NCI-H2171 treated with DMSO at 0.1 percent for 48 hours (cell line): ENCODE measurements at regions not wholly inside any gene's neighbourhood (a gene's known extent, or its start where the extent isn't known, plus 50 kb on each side); places are given as distances from the start of the nearest gene placed in this dataset.
"Not testable (repeated sequence)": the region's sequence is repeated elsewhere in the genome, so short reads cannot be mapped to it uniquely, and the experiment has no call there.

Experiments used
- DNase-seq: peaks from one replicate; lab custom pipeline; 2025; lab: John Stamatoyannopoulos, UW

DNA sequence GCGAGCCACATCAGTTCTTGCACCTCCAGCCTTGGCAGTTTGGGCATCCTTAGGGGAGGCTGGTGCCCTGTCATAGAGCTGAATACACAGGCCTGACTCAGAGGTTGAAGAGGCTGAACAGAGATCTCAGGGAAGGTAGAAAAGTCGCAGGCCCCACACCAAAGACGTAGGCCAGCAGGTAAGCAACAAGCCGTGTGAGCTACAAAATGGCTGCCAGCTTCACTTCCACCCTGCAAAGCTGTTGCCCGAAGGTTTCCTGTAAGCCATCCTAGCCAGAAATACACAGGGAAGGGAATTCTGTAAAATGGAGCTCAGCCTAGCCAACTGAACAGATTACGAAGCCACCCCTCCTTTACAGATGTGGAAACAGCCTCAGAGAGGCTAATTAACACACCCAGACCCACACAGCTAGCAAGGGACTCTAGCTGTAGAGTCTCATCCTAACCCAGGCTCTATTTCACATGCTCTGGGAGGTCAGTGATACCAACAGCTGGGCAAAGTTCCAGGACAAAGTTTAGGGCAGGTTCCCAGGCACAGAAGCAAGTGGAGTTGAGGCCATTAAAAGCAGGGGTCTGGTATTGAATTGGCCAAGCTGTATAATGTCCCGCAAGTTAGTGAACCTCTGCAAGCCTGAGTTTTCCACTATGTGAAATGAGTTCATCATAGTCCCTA is 66.3 kb upstream of the RASGRF1 start:
- DNase-seq, result no peak

GRCh38 chr15:79154483-79155135 is 64.0 kb upstream of the RASGRF1 start:
- peak; percentile 21 for DNase-seq

GRCh38 chr15:79144290-79144689 is 53.7 kb upstream of the RASGRF1 start:
- DNase-seq, result not testable (repeated sequence)

GRCh38 chr15:79140846-79141570 is 50.4 kb upstream of the RASGRF1 start:
- no peak for DNase-seq
